ENCODE measurements at regions not wholly inside any gene's neighbourhood (a gene's known extent, or its start where the extent isn't known, plus 50 kb on each side); places are given as distances from the start of the nearest gene placed in this dataset.

GRCh38 chr6:105814745-105815536 is 271.2 kb upstream of the PRDM1 start:
- DNase-seq: no peak

GRCh38 chr6:105810922-105811482 is 275.1 kb upstream of the PRDM1 start:
- no peak for DNase-seq

GRCh38 chr6:105810105-105810921 is 275.8 kb upstream of the PRDM1 start:
- peak; percentile 46 for DNase-seq

GRCh38 chr6:105808571-105808970 is 277.6 kb upstream of the PRDM1 start:
- DNase-seq: no peak

GRCh38 chr6:105807905-105808304 is 278.2 kb upstream of the PRDM1 start:
- no peak for DNase-seq

DNA sequence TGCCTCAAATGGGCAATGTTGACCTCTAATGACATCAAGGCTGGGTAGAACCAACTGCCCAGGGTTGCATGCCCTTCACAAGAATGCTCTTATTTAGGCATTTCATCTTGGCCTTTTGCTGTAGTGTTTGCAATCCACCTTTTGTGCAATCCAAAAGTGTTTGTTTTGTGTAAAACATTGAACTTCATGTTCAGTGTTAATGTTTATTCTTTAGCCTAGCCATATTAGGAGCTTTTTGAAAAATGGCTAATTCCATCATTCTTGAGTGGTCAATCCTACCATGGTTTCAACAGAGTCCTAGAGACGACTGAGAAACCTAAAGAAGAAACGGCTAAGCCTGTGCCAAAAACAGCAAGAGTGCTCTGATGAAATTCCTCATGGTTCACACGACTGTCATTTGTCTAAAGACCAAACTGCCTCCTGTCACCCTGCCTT is 279.6 kb upstream of the PRDM1 start:
- DNase-seq: no peak

DNA sequence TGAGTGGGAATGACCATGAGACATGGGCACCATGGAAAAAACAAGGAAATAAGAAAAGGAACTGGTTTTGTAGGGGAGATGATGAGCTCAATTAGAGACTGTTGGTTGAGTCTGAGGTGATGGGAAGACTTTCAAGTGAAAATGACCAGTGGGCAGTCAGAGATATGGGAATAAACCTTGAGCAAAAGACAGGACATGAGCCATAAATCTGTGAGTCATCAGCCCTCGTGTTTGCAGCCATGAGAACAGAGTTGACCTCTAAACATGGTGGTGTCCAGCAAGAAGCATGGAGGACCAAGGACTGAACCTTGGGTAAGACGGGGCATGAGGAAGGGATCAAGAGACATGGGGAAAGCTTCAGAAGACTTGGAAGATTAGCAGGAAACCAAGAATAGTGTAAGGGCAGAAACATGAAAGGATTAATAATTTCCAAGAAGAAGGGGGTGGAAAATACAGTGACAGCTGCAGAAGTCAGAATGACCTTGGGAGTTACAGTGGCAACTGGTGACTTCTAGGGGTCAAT is 280.6 kb upstream of the PRDM1 start:
- no peak for DNase-seq

- DNase-seq: peak; percentile 18
These were observed 281.7 kb upstream of the PRDM1 start for GRCh38 chr6:105804424-105804823.

DNA sequence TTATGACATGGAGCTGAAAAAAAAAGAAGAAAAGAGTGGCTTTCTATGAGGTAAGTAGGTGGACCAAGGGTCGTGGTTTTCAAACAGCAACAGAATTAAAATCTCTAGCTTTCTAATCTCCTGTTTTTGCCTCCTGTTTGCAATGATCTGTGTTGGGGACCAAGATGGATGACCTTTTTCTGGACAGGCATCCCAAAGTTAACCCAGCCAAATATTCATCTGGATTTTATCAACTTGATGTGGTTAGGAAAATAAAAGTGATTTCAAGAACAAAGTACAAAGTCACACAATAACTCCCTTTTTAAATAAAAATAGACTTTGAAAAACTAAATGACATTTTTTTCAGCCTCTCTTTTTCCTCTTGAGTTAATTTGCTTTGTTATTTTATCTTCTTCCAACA is 282.1 kb upstream of the PRDM1 start:
- no peak for DNase-seq

DNA sequence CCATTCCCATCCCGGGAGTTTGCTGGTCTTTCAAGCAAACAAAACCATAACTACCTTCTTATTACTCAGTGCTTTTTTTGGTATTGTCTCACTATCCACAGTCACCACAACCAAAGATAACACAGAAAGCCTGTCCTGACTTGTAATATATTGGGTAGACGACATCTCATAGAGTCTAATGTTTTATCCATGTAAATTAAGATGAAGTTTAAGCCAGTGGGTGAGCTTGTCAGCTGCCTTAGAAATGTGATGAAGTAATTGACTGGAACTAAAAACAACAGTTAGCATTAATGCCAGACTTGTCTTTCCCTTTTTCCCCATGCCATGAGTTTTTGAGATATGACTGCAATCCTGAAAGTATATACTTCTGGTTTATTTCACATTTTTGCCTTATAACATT is 282.7 kb upstream of the PRDM1 start:
- DNase-seq: peak; percentile 33

DNA sequence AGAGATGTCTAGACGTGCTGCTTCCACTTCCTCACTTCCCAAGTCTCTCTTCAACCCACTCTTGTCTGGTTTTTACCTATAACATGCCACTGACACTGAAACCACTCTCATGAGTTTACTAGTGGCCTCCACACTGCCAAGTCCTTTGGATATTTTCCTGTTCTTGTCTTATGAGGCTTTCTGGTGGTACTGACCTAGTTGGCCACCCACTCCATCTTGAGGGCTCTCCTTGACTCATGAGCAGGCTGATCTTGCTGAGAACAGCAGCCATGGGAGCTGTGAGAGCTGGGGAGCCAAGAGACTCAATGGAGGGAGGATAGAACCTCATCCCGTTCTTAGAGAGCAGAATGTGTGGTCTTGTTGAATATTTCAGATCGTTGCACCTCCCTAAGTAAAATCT is 283.4 kb upstream of the PRDM1 start:
- no peak for DNase-seq

DNA sequence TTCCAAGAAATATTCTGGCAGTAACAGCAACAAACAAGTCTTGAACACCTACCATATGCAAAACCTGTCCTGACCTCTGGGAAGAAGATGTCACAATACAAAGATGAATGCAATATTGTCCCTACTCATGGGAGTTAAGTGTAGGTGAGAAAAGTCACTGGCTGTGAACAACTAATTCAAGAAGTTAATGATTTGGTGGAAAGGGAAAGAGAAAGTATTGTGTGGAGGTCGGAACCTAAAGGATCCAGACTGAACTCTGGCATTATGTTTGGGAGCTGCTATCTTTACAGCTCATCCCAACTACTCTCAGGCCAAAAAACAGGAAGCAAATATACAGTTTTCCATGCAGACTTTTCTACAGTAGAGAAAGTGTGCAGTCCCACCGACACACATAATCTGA is 285.3 kb upstream of the PRDM1 start:
- DNase-seq: no peak

- no peak for DNase-seq
These were observed 285.7 kb upstream of the PRDM1 start for GRCh38 chr6:105800398-105800797.

DNA sequence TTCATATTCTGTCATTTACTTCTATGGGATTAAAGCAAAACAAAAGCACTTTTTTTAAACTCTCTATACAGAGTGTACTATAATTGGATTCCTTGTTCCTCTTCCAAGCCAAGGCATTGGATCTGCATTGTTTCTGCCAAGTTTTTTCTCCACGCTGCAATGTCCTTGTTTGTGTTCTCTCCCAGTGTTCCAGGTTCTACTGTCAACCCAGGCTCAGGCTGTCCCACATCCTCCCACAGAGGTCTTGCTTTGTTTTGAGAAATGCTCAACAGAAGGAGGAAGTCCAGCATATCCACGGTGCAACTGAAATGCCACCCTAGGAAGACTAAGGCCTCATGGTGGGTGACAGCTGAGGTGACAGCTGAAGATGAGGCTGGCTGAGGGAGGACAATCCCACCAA is 287.1 kb upstream of the PRDM1 start:
- peak; percentile 70 for DNase-seq

GRCh38 chr6:105797983-105798453 is 288.1 kb upstream of the PRDM1 start:
- peak; percentile 89 for DNase-seq

GRCh38 chr6:105797286-105797979 is 288.7 kb upstream of the PRDM1 start:
- no peak for DNase-seq

GRCh38 chr6:105795913-105796517 is 290.1 kb upstream of the PRDM1 start:
- DNase-seq: no peak

GRCh38 chr6:105795366-105795765 is 290.8 kb upstream of the PRDM1 start:
- DNase-seq: no peak

- no peak for DNase-seq
These were observed 291.3 kb upstream of the PRDM1 start for GRCh38 chr6:105794870-105795269.

DNA sequence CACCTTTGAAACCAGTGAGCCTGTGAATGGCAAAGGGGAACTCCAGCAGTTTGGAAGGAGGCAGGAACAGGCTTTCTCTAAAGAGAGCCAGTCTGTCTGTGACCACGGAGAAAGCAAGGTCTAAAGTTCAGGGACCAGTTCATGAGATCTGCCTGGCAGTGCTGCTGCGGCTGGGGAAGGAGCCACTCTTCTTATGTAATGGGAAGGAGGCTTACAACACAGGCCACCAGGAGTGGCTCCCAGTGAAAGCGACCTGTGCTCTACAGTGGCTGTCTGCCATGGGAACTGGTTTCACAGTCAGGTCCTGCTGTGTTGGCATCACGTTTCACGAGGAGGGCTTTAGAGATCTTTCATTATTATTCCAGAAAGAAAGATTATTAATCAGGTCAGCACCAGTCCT is 291.9 kb upstream of the PRDM1 start:
- no peak for DNase-seq

GRCh38 chr6:105793130-105793529 is 293.0 kb upstream of the PRDM1 start:
- DNase-seq: no peak
